ENCODE measurements at regions not wholly inside any gene's neighbourhood (a gene's known extent, or its start where the extent isn't known, plus 50 kb on each side); places are given as distances from the start of the nearest gene placed in this dataset.
"Not testable (repeated sequence)": the region's sequence is repeated elsewhere in the genome, so short reads cannot be mapped to it uniquely, and the experiment has no call there.

- no peak for DNase-seq (ENCODE audit: low read depth)
- no peak for TF ChIP-seq CTCF (conservative IDR thresholded peaks at IDR 0.05; ENCODE audit: low read depth, low read length)
- H3K4me3 ChIP-seq (ENCODE audit: low read depth, low read length) = no peak overlapping the region
Measured at GRCh38 chr6:100062621-100063020, 68.6 kb upstream of the MCHR2 start.

GRCh38 chr6:100057941-100058340, 63.9 kb upstream of the MCHR2 start:
- no peak for DNase-seq (ENCODE audit: low read depth)
- TF ChIP-seq CTCF (conservative IDR thresholded peaks at IDR 0.05; ENCODE audit: low read depth, low read length) = no peak
- H3K4me3 ChIP-seq (ENCODE audit: low read depth, low read length) = no peak overlapping the region

GRCh38 chr6:100050550-100050949, 56.5 kb upstream of the MCHR2 start:
- no peak for DNase-seq (ENCODE audit: low read depth)
- TF ChIP-seq CTCF (conservative IDR thresholded peaks at IDR 0.05; ENCODE audit: low read depth, low read length) = no peak

GRCh38 chr6:100043961-100044360, 49.9 kb upstream of the MCHR2 start:
- DNase-seq (ENCODE audit: low read depth); H3K4me3 ChIP-seq (ENCODE audit: low read depth, low read length): not testable (repeated sequence)

More at GRCh38 chr6:100050550-100050949, 56.5 kb upstream of the MCHR2 start:
- no peak overlapping the region for H3K4me3 ChIP-seq (ENCODE audit: low read depth, low read length)

Measured in choroid plexus epithelial cell (primary cell).